K562 (cell line): ENCODE measurements at regions not wholly inside any gene's neighbourhood (a gene's known extent, or its start where the extent isn't known, plus 50 kb on each side); places are given as distances from the start of the nearest gene placed in this dataset.

Source experiments
- ATAC-seq: fragments of 200-7000 bp; cut with Tn5 transposase; 3 replicates; pipeline ENCODE4 v1.9.1; 2020; ENCODE audit warnings: moderate library complexity
- BruUV-seq: library from RNA; stranded (reverse); fragments of 400-500 nt; replicated peaks from 2 replicates; lab custom pipeline; 2021; lab: Mats Ljungman, UMichigan
- CTCF ChIA-PET: fragments of 300-600 bp; formaldehyde crosslinking; extraction: SDS; loops from one replicate; lab custom pipeline; 2021; ENCODE audit warnings: low intra/inter-chr PET ratio; lab: Yijun Ruan, JAX
- POLR2A ChIA-PET: fragments of 300-600, 350-650 bp; sonication (Branson Sonifier 250); formaldehyde crosslinking; extraction: SDS; loops from one replicate; lab custom pipeline; 2021; ENCODE audit warnings: antibody characterized with exemption, inconsistent platforms; lab: Yijun Ruan, JAX
- DNase-seq, 4 experiments: peaks; one replicate each; pipeline versions ENCODE4 v3.0.0 to v3.0.0-alpha.2; 2011 to 2018; ENCODE audit warnings: low spot score in 3 of 4, mixed read lengths in 3 of 4; ENCODE audit errors: extremely low read depth in 1 of 4
- FAIRE-seq: peaks from 2 replicates; lab custom pipeline; 2011; peaks lifted over from hg19 to GRCh38; lab: Jason Lieb, UNC
- H2AFZ ChIP-seq: 2 replicates; pipeline ENCODE4 v1.6.0; 2011; ENCODE audit warnings: low read depth, low read length, control low read depth, inconsistent platforms
- H3K27ac ChIP-seq: fragments of 200-600 bp; 3 replicates; pipeline ENCODE4 v1.8.0; 2011; ENCODE audit warnings: low read depth, mild to moderate bottlenecking, control low read depth, inconsistent platforms, low read length, moderate library complexity, mixed read lengths; ENCODE audit errors: extremely low read depth
- H3K27me3 ChIP-seq, 2 experiments: fragments of 300-600 bp in 1 of 2; 2 replicates in 1 of 2; 3 replicates in 1 of 2; pipeline versions ENCODE4 v1.6.0 to v1.8.0; 2011; ENCODE audit warnings: inconsistent platforms in 2 of 2, low read length in 2 of 2, mild to moderate bottlenecking in 1 of 2, mixed read lengths in 1 of 2, moderate library complexity in 1 of 2; ENCODE audit not compliant: control insufficient read depth in 2 of 2, insufficient read depth in 2 of 2
- H3K36me3 ChIP-seq: fragments of 300-600 bp; 3 replicates; pipeline ENCODE4 v1.8.0; 2011; ENCODE audit warnings: mild to moderate bottlenecking, low read length, inconsistent platforms; ENCODE audit not compliant: control insufficient read depth, insufficient read depth
- H3K4me1 ChIP-seq, 2 experiments: fragments of 200-600 bp in 1 of 2; replicated peaks in 1 of 2; 2 replicates in 1 of 2; 3 replicates in 1 of 2; pipeline versions ENCODE4 v1.5.1 to v1.8.0; 2011; ENCODE audit warnings: inconsistent platforms in 2 of 2, low read length in 2 of 2, mild to moderate bottlenecking in 1 of 2, mixed read lengths in 1 of 2, moderate library complexity in 1 of 2; ENCODE audit not compliant: control insufficient read depth in 2 of 2, insufficient read depth in 2 of 2
- H3K4me2 ChIP-seq: 2 replicates; pipeline ENCODE4 v1.6.1; 2011; ENCODE audit warnings: low read length, control low read depth, inconsistent platforms, mixed read lengths; ENCODE audit not compliant: insufficient read depth
- H3K4me3 ChIP-seq: fragments of 200-600 bp; sonication (generic), shearing (Covaris generic); 2 replicates; pipeline ENCODE4 v1.5.1; 2016; ENCODE audit warnings: control low read depth, inconsistent platforms
- H3K79me2 ChIP-seq: fragments of 200-600 bp; 3 replicates; pipeline ENCODE4 v1.8.0; 2011; ENCODE audit warnings: low read length, inconsistent platforms; ENCODE audit not compliant: control insufficient read depth, insufficient read depth
- H3K9ac ChIP-seq, 2 experiments: 2 replicates each; pipeline versions ENCODE4 v1.6.0 to v1.6.1; 2011; ENCODE audit warnings: low read depth in 2 of 2, low read length in 2 of 2, control low read depth in 1 of 2, inconsistent platforms in 1 of 2, mild to moderate bottlenecking in 1 of 2, mixed read lengths in 1 of 2; ENCODE audit not compliant: insufficient read depth in 1 of 2
- H3K9me1 ChIP-seq: one replicate; pipeline ENCODE4 v1.6.0; 2011; ENCODE audit warnings: inconsistent platforms, mild to moderate bottlenecking, low read length, moderate library complexity; ENCODE audit not compliant: control insufficient read depth, insufficient read depth
- H3K9me3 ChIP-seq: replicated peaks from 2 replicates; pipeline ENCODE4 v1.5.1; 2011; ENCODE audit warnings: low read depth, low read length, inconsistent platforms; ENCODE audit not compliant: control insufficient read depth, insufficient read depth
- H4K20me1 ChIP-seq: replicated peaks from 2 replicates; pipeline ENCODE4 v1.6.1; 2011; ENCODE audit warnings: low read length, inconsistent platforms, mixed read lengths; ENCODE audit not compliant: control insufficient read depth, insufficient read depth
- CCNT2 ChIP-seq: IDR thresholded peaks from 2 replicates; pipeline ENCODE4 v1.6.1; 2011; ENCODE audit warnings: borderline replicate concordance, low read depth, mild to moderate bottlenecking, moderate library complexity, mixed read lengths, low read length; ENCODE audit not compliant: insufficient read length; ENCODE audit errors: extremely low read depth
- E2F4 ChIP-seq: sonication (generic); formaldehyde crosslinking; IDR thresholded peaks from 2 replicates; pipeline ENCODE4 v1.8.0; 2022; ENCODE audit warnings: mild to moderate bottlenecking, low read depth, missing genetic modification reagents
- HINFP ChIP-seq: fragments of 450-650 bp; conservative IDR thresholded peaks from 2 replicates; pipeline ENCODE4 v1.6.1; 2016; ENCODE audit warnings: missing genetic modification characterization, low read depth, mild to moderate bottlenecking, control low read depth, missing compliant biosample characterization
- NR2C1 ChIP-seq, 2 experiments: fragments of 450-650 bp; IDR thresholded peaks; 2 replicates each; pipeline ENCODE4 v1.6.1; 2017; ENCODE audit warnings: mild to moderate bottlenecking in 2 of 2, antibody characterized with exemption in 1 of 2, inconsistent platforms in 1 of 2, missing compliant biosample characterization in 1 of 2, missing genetic modification characterization in 1 of 2
- SAFB2 ChIP-seq: fragments of 200-400 bp; formaldehyde crosslinking; IDR thresholded peaks from 2 replicates; pipeline ENCODE4 v1.6.1; 2018; ENCODE audit warnings: borderline replicate concordance, low read length, low read depth, moderate library complexity; ENCODE audit not compliant: severe bottlenecking
- SETDB1 ChIP-seq: IDR thresholded peaks from one replicate; pipeline ENCODE4 v1.6.1; 2012; ENCODE audit warnings: low read length, control low read depth, inconsistent platforms
- WGBS: fragments of 100-300 bp; shearing (Covaris generic); methylation state at CpG from one replicate; pipeline ENCODE4 v1.1.6; 2016; ENCODE audit warnings: low coverage, mixed read lengths; ENCODE audit not compliant: insufficient coverage; ENCODE audit errors: missing lambda C conversion rate; 5-methylcytosine and 5-hydroxymethylcytosine counted together
- in situ Hi-C: fragments of 300-500 bp; cut with MboI; formaldehyde crosslinking; loops from 4 replicates; pipeline ENCODE4 v1.15.0; 2018; ENCODE audit warnings: inconsistent platforms, mixed read lengths
- intact Hi-C: fragments of 100-400 bp; cut with micrococcal nuclease; formaldehyde crosslinking; loops from 2 replicates; pipeline ENCODE4 v1.14.2; 2022

GRCh38 chr5:89137148-89137547, 254.2 kb upstream of the MEF2C start:
- Histone ChIP-seq H3K4me1 (peaks cover 0 to 18% of the 10 kb centered on the region in 2 experiments; a peak in 2 of 5 replicates), H2AFZ (no peak overlapping the region), H4K20me1 (no peaks in the 10 kb centered on the region), H3K27me3 (no peaks in the 10 kb centered on the region), H3K9ac (no peak overlapping the region), H3K36me3 (no peaks in the 10 kb centered on the region), H3K79me2 (no peaks in the 10 kb centered on the region), H3K4me2 (no peak overlapping the region), H3K4me3 (no peak overlapping the region), H3K9me3 (no peaks in the 10 kb centered on the region), H3K27ac (no peak overlapping the region), H3K9me1 (no peaks in the 10 kb centered on the region)
- CTCF ChIA-PET: no interaction called here
- no peak for ATAC-seq
- in situ Hi-C loops: no loop called here
- WGBS: 50% methylated on average over 1 of the region's 1 CpG
- TF ChIP-seq CCNT2 (no peak), SETDB1 (no peak), NR2C1 (IDR thresholded peaks at IDR 0.05) (no peak), NR2C1 (tag; IDR thresholded peaks at IDR 0.05) (no peak), E2F4 (CRISPR knock-in tag) (no peak), SAFB2 (no peak), HINFP (tag) (no peak)
- DNase-seq: no peak
- no TSS peak for BruUV-seq
- intact Hi-C loops: no loop called here
- no peak for FAIRE-seq
- POLR2A ChIA-PET: no interaction called here
